Testis (tissue), 2 donors: ENCODE measurements at regions not wholly inside any gene's neighbourhood (a gene's known extent, or its start where the extent isn't known, plus 50 kb on each side); places are given as distances from the start of the nearest gene placed in this dataset.

Experiments used
- DNase-seq: peaks from one replicate; pipeline ENCODE4 v3.0.0-alpha.2; 2019
- H3K27ac ChIP-seq, 2 donors: fragments of 200-600 bp; sonication (generic); one replicate each; pipeline ENCODE4 v1.5.1; 2019
- H3K27me3 ChIP-seq: fragments of 200-600 bp; sonication (generic); one replicate; pipeline ENCODE4 v1.5.1; 2019
- H3K36me3 ChIP-seq: fragments of 200-600 bp; sonication (generic); one replicate; pipeline ENCODE4 v1.5.1; 2017; ENCODE audit warnings: low read depth; ENCODE audit errors: missing control alignments
- H3K4me1 ChIP-seq: fragments of 200-600 bp; sonication (generic); one replicate; pipeline ENCODE4 v1.5.1; 2019
- H3K4me3 ChIP-seq, 2 donors: fragments of 200-600 bp; sonication (generic); one replicate each; pipeline ENCODE4 v1.5.1; 2017 to 2019
- H3K9me3 ChIP-seq: fragments of 200-600 bp; sonication (generic); one replicate; pipeline ENCODE4 v1.5.1; 2017
- POLR2A ChIP-seq: fragments of 450-650 bp; IDR thresholded peaks from one replicate; pipeline ENCODE4 v1.6.1; 2017; ENCODE audit warnings: antibody characterized with exemption, mild to moderate bottlenecking, moderate library complexity
- WGBS, 2 donors: methylation state at CpG; one replicate each; pipeline ENCODE4 v1.1.5; 2018; 5-methylcytosine and 5-hydroxymethylcytosine counted together
- intact Hi-C: fragments of 100-400 bp; cut with DNase I; formaldehyde crosslinking; loops from one replicate; pipeline ENCODE4 v1.15.1; 2023; ENCODE audit warnings: low total_unique reads
- TF ChIP-seq, protein P1 (sequence below), 3 experiments: fragments of 450-650 bp in 2 of 3; fragments of 200-600 bp in 1 of 3; sonication (generic) in 1 of 3; IDR thresholded peaks; one replicate each; pipeline ENCODE4 v1.5.1; 2016 to 2019; ENCODE audit warnings: antibody characterized with exemption in 3 of 3, mild to moderate bottlenecking in 2 of 3, moderate library complexity in 1 of 3

GRCh38 chr13:107811233-107812013, 403.9 kb downstream of the LIG4 start:
- 69 to 90% methylated on average over 2 of the region's 2 CpGs for WGBS, 2 donors
- Histone ChIP-seq H3K36me3 (no peaks in the 10 kb centered on the region), H3K4me3 (no peak overlapping the region), H3K27me3 (no peaks in the 10 kb centered on the region), H3K4me1 (no peaks in the 10 kb centered on the region), H3K27ac (no peak overlapping the region), H3K9me3 (no peaks in the 10 kb centered on the region)
- no peak for TF ChIP-seq POLR2A
- TF ChIP-seq, protein P1, sequence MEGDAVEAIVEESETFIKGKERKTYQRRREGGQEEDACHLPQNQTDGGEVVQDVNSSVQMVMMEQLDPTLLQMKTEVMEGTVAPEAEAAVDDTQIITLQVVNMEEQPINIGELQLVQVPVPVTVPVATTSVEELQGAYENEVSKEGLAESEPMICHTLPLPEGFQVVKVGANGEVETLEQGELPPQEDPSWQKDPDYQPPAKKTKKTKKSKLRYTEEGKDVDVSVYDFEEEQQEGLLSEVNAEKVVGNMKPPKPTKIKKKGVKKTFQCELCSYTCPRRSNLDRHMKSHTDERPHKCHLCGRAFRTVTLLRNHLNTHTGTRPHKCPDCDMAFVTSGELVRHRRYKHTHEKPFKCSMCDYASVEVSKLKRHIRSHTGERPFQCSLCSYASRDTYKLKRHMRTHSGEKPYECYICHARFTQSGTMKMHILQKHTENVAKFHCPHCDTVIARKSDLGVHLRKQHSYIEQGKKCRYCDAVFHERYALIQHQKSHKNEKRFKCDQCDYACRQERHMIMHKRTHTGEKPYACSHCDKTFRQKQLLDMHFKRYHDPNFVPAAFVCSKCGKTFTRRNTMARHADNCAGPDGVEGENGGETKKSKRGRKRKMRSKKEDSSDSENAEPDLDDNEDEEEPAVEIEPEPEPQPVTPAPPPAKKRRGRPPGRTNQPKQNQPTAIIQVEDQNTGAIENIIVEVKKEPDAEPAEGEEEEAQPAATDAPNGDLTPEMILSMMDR (IDR thresholded peaks at IDR 0.05) = no peak
- DNase-seq = no peak
- intact Hi-C loops = no loop called here

DNA sequence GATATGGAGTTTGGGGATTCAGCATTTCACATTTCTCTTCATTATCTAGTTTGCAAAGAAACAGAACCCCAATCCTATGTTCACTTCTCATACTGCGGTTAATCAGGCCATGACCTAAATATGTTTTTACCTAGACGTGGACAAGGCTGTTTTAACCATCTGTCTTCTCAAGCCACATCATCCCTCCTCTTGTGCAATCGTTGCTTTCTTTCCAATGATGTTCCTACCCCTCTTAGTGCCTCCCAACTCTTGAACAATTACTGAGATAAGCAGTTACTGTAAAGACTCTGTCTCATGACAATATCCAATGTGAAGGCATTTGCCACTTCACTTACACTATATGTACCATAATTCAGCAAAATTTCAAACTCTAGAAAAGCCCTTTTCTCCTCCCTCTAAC, 406.2 kb downstream of the LIG4 start:
- DNase-seq = no peak
- Histone ChIP-seq H3K4me3 (no peak overlapping the region), H3K27me3 (no peaks in the 10 kb centered on the region), H3K9me3 (no peaks in the 10 kb centered on the region), H3K27ac (no peak overlapping the region), H3K36me3 (no peaks in the 10 kb centered on the region), H3K4me1 (no peaks in the 10 kb centered on the region)
- WGBS, 2 donors = 76 to 84% methylated on average over 3 of the region's 3 CpGs
- TF ChIP-seq, protein P1 (IDR thresholded peaks at IDR 0.05) = no peak
- intact Hi-C loops = no loop called here

GRCh38 chr13:107808389-107808788, 406.9 kb downstream of the LIG4 start:
- DNase-seq = no peak
- 60 to 68% methylated on average over 3 of the region's 3 CpGs for WGBS, 2 donors

DNA sequence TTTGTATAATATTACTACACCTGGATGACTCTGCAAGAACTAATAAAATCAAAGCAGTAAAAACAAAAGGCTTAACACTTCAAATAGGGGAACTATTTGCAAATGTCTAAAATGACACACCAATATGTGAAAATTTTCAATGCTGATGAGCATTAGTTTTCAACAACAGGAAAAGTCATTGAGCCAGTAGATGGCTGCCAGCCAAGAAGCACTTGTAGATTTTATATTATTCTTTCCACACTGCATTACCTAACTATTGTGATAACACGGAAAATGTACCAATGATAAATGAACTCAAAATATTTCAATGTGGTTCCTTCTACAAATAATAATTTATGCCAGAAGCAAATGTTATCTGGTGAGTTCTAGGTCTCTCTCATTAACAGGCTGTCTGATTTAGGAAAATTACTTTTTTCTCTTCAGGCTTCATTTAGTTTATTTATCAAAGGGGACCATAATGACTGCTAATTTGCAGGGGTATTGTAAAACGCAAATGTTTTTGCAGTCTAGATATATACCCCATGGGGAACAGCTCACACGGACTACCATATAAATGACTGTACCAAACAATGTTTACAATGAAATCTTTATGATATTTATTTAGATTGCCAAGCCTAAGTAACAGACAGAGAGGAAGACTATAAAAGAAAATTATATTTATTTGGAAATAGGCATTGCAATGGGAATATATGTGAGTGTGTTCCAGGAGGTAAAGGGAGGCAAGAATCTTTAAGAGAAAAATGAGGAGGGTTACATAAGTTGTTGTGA, 407.8 kb downstream of the LIG4 start:
- H3K36me3 ChIP-seq = no peaks in the 10 kb centered on the region
- WGBS, 2 donors = 32 to 47% methylated on average over 3 of the region's 3 CpGs
- TF ChIP-seq, protein P1 (IDR thresholded peaks at IDR 0.05) = no peak
- TF ChIP-seq POLR2A = no peak
- H3K4me3 ChIP-seq = no peak overlapping the region
- H3K27ac ChIP-seq = no peak overlapping the region
- no peaks in the 10 kb centered on the region for H3K27me3 ChIP-seq
- intact Hi-C loops = no loop called here
- DNase-seq = no peak
- H3K4me1 ChIP-seq = no peaks in the 10 kb centered on the region
- H3K9me3 ChIP-seq = no peaks in the 10 kb centered on the region

More at GRCh38 chr13:107808389-107808788, 406.9 kb downstream of the LIG4 start:
- intact Hi-C loops = no loop called here
- Histone ChIP-seq H3K27ac (no peak overlapping the region), H3K36me3 (no peaks in the 10 kb centered on the region), H3K4me1 (no peaks in the 10 kb centered on the region), H3K9me3 (no peaks in the 10 kb centered on the region), H3K4me3 (no peak overlapping the region), H3K27me3 (no peaks in the 10 kb centered on the region)
- TF ChIP-seq, protein P1 (IDR thresholded peaks at IDR 0.05) = no peak
- TF ChIP-seq POLR2A = no peak
